Calu3 (cell line): ENCODE measurements at regions not wholly inside any gene's neighbourhood (a gene's known extent, or its start where the extent isn't known, plus 50 kb on each side); places are given as distances from the start of the nearest gene placed in this dataset.

Experiments
- BruUV-seq: library from RNA; stranded (reverse); fragments of 400-500 nt; replicated peaks from 2 replicates; lab custom pipeline; 2021; lab: Mats Ljungman, UMichigan
- CTCF ChIA-PET: fragments of 300-600 bp; sonication (Branson Sonifier 250); formaldehyde crosslinking; loops from one replicate; lab custom pipeline; 2022; ENCODE audit warnings: antibody characterized with exemption; lab: Charles Lee
- DNase-seq: peaks from one replicate; pipeline ENCODE4 v3.0.0; 2022
- H3K27ac Mint-ChIP-seq: one replicate; pipeline ENCODE4 v1.8.0; 2022; ENCODE audit warnings: mixed read lengths; ENCODE audit not compliant: unreplicated experiment
- H3K27me3 Mint-ChIP-seq: one replicate; pipeline ENCODE4 v1.8.0; 2022; ENCODE audit warnings: mixed read lengths; ENCODE audit not compliant: unreplicated experiment
- H3K36me3 Mint-ChIP-seq: one replicate; pipeline ENCODE4 v1.8.0; 2022; ENCODE audit warnings: mild to moderate bottlenecking, moderate library complexity, mixed read lengths; ENCODE audit not compliant: insufficient read depth, unreplicated experiment
- H3K4me1 Mint-ChIP-seq: one replicate; pipeline ENCODE4 v1.8.0; 2022; ENCODE audit warnings: mild to moderate bottlenecking, low read depth, mixed read lengths; ENCODE audit not compliant: unreplicated experiment
- H3K4me3 Mint-ChIP-seq: one replicate; pipeline ENCODE4 v1.8.0; 2022; ENCODE audit warnings: mild to moderate bottlenecking, low read depth, moderate library complexity, mixed read lengths; ENCODE audit not compliant: unreplicated experiment
- H3K9me3 Mint-ChIP-seq: one replicate; pipeline ENCODE4 v1.8.0; 2022; ENCODE audit warnings: low read depth, mixed read lengths; ENCODE audit not compliant: unreplicated experiment
- intact Hi-C: fragments of 100-400 bp; cut with micrococcal nuclease; formaldehyde crosslinking; loops from one replicate; pipeline ENCODE4 v1.10.0; 2022; ENCODE audit not compliant: unreplicated experiment
- TF ChIP-seq, protein P1 (sequence below): fragments of 200-600 bp; IDR thresholded peaks from one replicate; pipeline ENCODE4 v1.8.0; 2022; ENCODE audit warnings: antibody characterized with exemption; ENCODE audit not compliant: unreplicated experiment

DNA sequence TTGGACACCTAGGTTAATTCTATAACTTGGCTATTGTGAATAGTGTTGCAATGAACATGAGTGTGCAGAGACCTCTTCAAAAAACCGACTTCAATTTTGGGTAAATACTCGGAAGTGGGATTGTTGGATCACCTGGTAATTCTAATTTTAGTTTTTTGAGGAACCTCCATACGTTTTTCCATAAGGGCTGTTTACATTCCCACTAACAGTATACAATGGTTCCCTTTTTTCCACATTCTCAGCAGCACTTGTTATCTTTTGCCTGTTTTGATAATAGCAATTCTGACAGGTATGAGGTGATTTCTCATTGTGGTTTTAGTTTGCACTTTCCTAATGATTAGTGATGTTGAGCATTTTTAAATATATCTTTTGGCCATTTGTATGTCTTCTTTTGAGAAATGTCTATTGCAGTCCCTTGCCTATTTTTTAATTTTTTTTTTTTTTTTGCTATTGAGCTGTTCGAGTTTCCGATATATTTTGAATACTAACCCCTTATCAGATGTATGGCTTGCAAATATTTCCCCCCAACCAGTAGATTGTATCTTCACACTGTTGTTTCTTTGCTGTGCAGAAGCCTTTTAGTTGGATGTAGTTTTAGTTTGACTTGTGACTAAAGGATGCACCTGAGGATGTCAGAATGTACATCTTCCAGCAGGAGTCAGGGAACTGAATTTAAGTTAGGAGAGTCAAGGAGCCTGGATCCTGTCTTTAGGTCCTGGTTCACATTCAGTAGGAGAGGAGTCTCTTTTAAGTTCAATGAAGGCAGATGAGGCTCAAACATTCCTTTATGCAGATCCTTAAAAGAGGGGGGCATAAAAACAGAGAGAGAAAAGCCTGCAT lies 120.0 kb downstream of the S1PR1 start:
- no peak for DNase-seq
- intact Hi-C loops: loop anchor here (1.0 to 5.0 kb wide), 2 partner anchors 48 to 435 kb away; no protein-coding TSS in a partner anchor

DNA sequence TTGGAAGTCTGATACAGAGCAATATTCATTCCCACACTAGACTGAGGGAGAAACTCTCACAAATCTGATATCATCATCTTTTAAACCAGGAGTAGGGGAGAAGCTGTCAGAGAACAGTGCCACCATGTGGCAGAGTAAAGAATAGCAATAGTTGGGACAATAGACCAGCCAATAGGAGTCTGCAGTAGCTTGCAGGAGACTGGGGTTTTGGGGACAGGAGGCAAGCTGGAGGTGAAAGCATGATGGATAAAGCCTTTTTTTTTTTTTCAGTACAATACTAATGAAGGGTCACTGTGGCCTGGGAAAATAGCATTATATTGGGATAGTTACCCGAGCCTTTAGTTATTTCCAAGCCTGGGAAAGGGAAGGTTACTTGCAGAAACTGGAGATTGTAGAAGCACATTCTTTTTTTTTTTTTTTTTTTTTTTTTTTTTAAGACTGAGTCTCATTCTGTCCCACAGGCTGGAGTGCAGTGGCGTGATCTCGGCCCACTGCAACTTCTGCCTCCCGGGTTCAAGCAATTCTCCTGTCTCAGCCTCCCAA lies 120.7 kb downstream of the S1PR1 start:
- Mint-ChIP-seq H3K9me3 (no peaks in the 10 kb centered on the region), H3K27me3 (peaks cover 32% of the 10 kb centered on the region)
- CTCF ChIA-PET: interaction anchor here (0.6 to 2.3 kb wide), 3 partner anchors 47 to 1146 kb away, joined by 3 to 58 read pairs (median 4); no protein-coding TSS in a partner anchor

More for the DNA sequence above, 120.0 kb downstream of the S1PR1 start:
- peaks cover 32% of the 10 kb centered on the region for H3K27me3 Mint-ChIP-seq
- H3K27ac Mint-ChIP-seq: no peak overlapping the region
- no peaks in the 10 kb centered on the region for H3K9me3 Mint-ChIP-seq
- H3K36me3 Mint-ChIP-seq: no peaks in the 10 kb centered on the region
- no peaks in the 10 kb centered on the region for H3K4me1 Mint-ChIP-seq
- no peak overlapping the region for H3K4me3 Mint-ChIP-seq
- TF ChIP-seq, protein P1, sequence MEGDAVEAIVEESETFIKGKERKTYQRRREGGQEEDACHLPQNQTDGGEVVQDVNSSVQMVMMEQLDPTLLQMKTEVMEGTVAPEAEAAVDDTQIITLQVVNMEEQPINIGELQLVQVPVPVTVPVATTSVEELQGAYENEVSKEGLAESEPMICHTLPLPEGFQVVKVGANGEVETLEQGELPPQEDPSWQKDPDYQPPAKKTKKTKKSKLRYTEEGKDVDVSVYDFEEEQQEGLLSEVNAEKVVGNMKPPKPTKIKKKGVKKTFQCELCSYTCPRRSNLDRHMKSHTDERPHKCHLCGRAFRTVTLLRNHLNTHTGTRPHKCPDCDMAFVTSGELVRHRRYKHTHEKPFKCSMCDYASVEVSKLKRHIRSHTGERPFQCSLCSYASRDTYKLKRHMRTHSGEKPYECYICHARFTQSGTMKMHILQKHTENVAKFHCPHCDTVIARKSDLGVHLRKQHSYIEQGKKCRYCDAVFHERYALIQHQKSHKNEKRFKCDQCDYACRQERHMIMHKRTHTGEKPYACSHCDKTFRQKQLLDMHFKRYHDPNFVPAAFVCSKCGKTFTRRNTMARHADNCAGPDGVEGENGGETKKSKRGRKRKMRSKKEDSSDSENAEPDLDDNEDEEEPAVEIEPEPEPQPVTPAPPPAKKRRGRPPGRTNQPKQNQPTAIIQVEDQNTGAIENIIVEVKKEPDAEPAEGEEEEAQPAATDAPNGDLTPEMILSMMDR: no peak
- CTCF ChIA-PET: interaction anchor here (0.6 to 2.3 kb wide), 2 partner anchors 47 to 1146 kb away, joined by 4 to 58 read pairs; no protein-coding TSS in a partner anchor
- no TSS peak for BruUV-seq

DNA sequence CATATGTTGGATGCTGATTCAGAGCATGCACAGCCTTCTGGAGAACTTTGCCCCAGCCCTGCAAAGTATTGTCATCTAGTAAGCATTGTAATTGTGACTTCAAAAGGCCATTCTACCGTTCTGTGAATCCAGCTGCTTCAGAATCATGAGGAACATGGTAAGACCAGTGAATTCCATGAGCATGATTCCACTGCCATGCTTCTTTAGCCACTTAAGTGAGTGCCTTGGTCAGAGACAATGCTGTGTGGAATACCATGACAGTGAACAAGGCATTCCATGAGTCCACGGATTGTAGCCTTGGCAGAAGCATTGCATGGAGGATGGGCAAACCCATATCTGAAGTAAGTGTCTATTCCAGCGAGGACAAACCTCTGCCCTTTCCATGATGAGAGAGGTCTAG lies 123.7 kb downstream of the S1PR1 start:
- no peak for DNase-seq
- no peaks in the 10 kb centered on the region for H3K36me3 Mint-ChIP-seq
- TF ChIP-seq, protein P1: no peak
- intact Hi-C loops: no loop called here
- CTCF ChIA-PET: no interaction called here
- BruUV-seq: no TSS peak
- H3K27me3 Mint-ChIP-seq: peaks cover 43% of the 10 kb centered on the region
- H3K9me3 Mint-ChIP-seq: no peaks in the 10 kb centered on the region
- no peak overlapping the region for H3K27ac Mint-ChIP-seq
- H3K4me3 Mint-ChIP-seq: no peak overlapping the region
- no peaks in the 10 kb centered on the region for H3K4me1 Mint-ChIP-seq

More for the DNA sequence above, 120.7 kb downstream of the S1PR1 start:
- Mint-ChIP-seq H3K4me1 (no peaks in the 10 kb centered on the region), H3K27ac (no peak overlapping the region), H3K36me3 (no peaks in the 10 kb centered on the region), H3K4me3 (no peak overlapping the region)
- DNase-seq: peak; percentile 61
- TF ChIP-seq, protein P1: peak; percentile 56
- no TSS peak for BruUV-seq
- intact Hi-C loops: loop anchor here (1.0 to 5.0 kb wide), 2 partner anchors 48 to 435 kb away; no protein-coding TSS in a partner anchor

DNA sequence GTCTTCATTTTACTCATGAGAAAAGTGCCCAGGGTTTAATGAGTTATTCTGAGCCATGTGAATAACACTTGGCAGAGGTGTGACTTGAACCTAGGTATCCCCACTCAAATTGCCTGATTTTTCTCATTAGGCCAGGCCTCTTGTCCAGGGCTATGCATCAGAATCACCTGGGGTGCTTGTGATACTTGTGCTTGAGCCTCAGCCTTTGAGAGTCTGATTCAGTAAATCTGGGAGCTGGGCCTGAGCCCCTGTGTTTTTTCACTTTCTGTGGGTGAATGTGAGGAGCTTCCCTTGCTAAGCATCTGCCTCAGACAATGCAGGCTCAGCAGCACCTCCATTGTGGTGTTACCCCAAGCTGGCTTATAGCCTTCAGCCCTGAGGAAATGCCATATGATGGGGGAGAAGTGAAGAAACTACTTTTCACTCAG lies 127.1 kb downstream of the S1PR1 start:
- no peaks in the 10 kb centered on the region for H3K36me3 Mint-ChIP-seq
- no peak for DNase-seq
- peaks cover 19% of the 10 kb centered on the region for H3K27me3 Mint-ChIP-seq
- no peaks in the 10 kb centered on the region for H3K9me3 Mint-ChIP-seq
- CTCF ChIA-PET: no interaction called here
- intact Hi-C loops: no loop called here
- no peak overlapping the region for H3K27ac Mint-ChIP-seq
- H3K4me3 Mint-ChIP-seq: no peak overlapping the region
- no peaks in the 10 kb centered on the region for H3K4me1 Mint-ChIP-seq
- no TSS peak for BruUV-seq
- TF ChIP-seq, protein P1: no peak
